ENCODE measurements at regions not wholly inside any gene's neighbourhood (a gene's known extent, or its start where the extent isn't known, plus 50 kb on each side); places are given as distances from the start of the nearest gene placed in this dataset.

GRCh38 chr5:6869677-6870076, 156.4 kb downstream of the TENT4A start:
- no peak for TF ChIP-seq POLR2A (IDR thresholded peaks at IDR 0.05)
- no peak for TF ChIP-seq CTCF (IDR thresholded peaks at IDR 0.05)
